GM12874 (cell line): ENCODE measurements at regions not wholly inside any gene's neighbourhood (a gene's known extent, or its start where the extent isn't known, plus 50 kb on each side); places are given as distances from the start of the nearest gene placed in this dataset.

Experiments
- CTCF ChIP-seq: IDR thresholded peaks from 2 replicates; pipeline ENCODE4 v1.5.1; 2011; ENCODE audit warnings: low read depth, mild to moderate bottlenecking, control low read depth, low read length, moderate library complexity; ENCODE audit not compliant: insufficient read depth

DNA sequence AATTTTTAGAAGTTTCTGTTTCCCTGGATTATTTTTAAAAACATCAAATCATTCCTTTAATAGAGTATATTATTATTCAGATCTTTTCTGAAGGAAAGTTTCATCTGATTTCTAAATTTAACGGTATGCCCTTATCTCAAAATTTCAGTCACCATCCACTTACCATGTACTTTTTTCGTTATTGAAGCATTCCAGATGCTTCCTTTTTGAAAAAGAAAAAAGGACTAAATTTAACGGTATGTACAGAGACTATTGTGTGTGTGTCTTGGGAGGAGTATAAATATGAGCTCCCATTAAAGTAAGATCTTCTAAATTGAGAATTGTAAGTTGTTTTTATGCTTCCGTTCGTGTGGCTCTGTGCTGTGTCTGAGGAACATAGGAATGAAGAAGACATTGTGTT is 517.4 kb upstream of the GOLIM4 start:
- TF ChIP-seq CTCF: no peak

- TF ChIP-seq CTCF: no peak
Observed at GRCh38 chr3:168612671-168613070, 516.9 kb upstream of the GOLIM4 start.

DNA sequence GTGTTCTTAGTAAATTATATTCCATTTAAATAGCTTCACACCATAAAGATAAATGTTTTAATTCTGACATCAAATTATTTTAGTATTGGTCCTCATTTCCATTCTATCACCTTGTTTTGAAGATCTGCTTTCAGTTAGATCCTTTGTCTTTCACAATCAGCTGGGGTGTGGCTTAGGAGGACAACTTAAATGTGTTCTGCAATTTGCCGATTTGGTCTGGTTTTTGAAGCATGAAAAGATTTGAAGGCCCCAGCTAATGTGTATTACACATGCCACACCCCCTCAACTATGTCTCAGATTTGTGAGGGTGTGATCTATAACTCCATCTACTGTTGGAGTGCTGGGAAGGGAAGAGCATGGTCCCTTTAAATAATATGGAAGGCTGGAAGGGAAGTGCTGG is 516.1 kb upstream of the GOLIM4 start:
- no peak for TF ChIP-seq CTCF

GRCh38 chr3:168608926-168609325 is 513.2 kb upstream of the GOLIM4 start:
- no peak for TF ChIP-seq CTCF

DNA sequence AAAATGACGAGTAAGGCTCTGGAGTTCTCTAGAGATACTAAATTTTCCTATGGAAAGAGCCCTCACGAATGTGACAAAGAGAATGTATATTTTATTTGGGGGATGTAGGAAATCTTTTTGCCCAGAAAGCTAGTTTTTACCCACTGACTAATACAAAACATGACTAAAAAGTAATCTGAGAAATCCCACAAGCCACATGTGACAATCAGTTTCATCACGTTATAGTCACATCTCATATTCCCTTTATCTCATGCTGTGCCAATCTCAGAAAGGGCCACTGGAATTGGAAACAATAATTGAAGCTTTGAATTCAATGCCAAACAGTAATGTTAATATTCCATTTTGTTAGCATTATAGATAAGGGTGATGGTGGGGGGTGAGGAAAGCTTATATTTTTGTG is 509.0 kb upstream of the GOLIM4 start:
- TF ChIP-seq CTCF: no peak

- no peak for TF ChIP-seq CTCF
Observed at GRCh38 chr3:168598250-168598649, 502.5 kb upstream of the GOLIM4 start.

DNA sequence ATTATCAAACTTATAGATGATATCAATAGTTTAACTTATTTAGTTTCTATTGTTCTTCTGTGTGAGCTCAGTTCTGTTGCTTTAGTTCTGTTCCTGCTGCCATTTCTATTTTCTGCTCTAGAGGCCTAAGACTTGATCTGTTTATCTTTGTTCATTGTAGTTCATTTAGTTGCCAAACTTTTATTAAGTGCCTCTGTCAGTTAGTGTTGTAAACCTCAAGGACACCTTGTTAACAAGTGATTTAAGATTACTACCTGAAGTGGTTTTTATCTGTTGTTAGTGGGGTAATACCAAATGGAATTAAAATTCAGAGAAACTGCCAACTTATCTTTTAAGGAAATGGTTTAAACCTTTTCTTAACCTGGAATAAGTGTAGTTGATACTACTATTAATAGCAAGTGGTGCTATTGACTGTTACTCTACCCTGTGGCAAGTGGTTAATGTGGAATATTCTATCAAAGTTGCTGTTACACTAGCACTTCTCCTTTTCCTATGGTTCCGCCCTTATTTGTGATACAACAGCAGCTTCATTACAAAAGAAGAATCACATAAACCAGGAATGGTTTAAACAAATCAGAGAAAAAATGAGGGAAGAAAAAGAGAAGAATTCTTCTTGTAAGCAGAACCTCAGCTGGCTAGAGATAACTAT is 500.6 kb upstream of the GOLIM4 start:
- no peak for TF ChIP-seq CTCF
